ENCODE measurements at regions not wholly inside any gene's neighbourhood (a gene's known extent, or its start where the extent isn't known, plus 50 kb on each side); places are given as distances from the start of the nearest gene placed in this dataset.

DNA sequence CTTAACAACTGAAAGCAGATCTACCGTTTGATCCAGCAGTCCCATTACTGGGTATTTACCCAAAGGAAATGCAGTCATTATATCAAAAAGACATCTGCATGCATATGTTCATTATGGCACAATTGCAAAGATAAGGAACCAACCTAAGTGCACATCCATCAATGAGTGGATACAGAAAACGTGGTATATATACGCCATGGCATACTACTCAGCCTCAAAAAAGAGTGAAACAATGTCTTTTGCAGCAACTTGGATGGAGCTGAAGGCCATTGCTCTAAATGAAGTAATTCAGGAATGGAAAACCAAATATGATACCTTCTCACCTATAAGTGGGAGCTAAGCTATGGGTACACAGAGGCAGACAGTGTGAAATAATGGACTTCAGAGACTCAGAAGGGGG is 169.3 kb downstream of the ZBTB18 start:
- no peak for DNase-seq (ENCODE audit: low spot score)

DNA sequence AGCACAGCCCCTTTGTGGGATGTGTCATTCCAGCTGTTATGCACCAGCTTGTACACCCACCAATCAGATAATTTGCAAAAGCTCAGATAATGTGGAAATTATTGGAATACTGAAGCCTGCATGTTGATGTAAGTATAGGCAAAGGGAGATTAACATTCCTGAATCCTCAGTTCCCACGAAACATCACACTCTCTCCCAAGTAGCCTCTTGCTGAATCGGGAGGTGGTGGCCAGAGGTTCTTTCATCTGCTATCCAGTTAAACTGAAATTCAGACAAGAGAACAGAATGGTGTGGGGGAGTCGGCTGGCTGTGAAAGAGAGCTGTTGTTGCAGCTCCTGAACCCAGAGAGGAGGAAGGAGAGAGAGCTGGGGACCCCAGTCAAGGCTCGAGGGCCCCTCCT is 170.9 kb downstream of the ZBTB18 start:
- no peak for DNase-seq (ENCODE audit: low spot score)

GRCh38 chr1:244224487-244225430 is 173.7 kb downstream of the ZBTB18 start:
- no peak for DNase-seq (ENCODE audit: low spot score)

GRCh38 chr1:244226435-244226834 is 175.4 kb downstream of the ZBTB18 start:
- no peak for DNase-seq (ENCODE audit: low spot score)

GRCh38 chr1:244230470-244230869 is 179.4 kb downstream of the ZBTB18 start:
- no peak for DNase-seq (ENCODE audit: low spot score)

DNA sequence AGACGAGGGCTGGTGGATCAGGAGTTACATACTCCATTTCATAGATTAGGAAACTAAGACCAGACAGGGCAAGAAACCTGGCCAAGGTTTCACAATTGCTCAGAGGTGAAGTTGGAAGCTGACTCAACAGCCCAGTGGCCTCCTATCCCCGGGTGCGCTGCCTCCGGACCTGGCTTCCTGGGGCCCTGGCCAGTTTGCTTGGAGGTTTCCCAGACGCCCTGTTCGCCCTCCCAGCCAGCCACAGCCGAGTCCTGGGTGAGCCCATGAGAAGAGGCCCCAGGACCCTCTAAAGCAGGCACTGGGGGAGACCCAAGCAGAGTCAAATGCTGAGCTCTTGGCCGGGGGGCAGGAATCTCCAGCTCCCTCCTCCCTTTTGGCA is 180.1 kb downstream of the ZBTB18 start:
- no peak for DNase-seq (ENCODE audit: low spot score)

DNA sequence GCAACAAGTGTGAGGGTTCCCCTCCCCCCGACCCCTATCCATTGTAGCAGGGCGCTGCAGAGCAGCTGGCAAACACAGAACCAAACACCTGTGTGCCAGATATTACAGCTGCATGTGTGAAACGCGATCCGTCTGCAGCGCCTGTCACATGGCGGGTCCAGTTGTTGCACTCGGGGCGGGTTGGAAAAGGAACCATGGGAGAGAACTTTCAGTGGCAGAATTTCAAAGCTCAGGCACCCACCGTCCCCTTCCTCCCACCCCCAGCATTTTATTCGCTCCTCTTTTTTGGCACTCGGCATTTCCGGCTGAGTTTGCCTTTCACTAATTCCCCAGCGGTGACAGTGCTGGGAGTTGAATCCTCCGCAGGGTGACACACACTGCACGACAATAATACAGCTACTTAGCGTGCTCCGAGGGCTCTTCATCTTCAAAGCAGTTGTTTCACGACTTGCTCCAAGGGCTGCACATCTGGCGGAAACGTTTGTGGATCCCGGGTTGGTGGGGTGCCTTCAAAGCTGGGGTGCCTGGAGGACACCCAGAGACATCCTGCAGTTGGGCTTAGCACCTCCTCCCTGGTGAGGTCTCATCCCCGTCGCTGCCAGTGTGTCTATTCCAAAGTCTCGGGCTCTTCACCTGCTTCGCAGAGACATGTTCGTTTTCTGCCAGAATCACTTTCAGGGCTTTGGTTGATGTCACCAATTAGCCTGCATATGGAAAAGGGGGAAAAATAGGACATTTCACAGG is 180.7 kb downstream of the ZBTB18 start:
- DNase-seq (ENCODE audit: low spot score): no peak

- DNase-seq (ENCODE audit: low spot score): no peak
These were observed 183.0 kb downstream of the ZBTB18 start for GRCh38 chr1:244234009-244234643.

DNA sequence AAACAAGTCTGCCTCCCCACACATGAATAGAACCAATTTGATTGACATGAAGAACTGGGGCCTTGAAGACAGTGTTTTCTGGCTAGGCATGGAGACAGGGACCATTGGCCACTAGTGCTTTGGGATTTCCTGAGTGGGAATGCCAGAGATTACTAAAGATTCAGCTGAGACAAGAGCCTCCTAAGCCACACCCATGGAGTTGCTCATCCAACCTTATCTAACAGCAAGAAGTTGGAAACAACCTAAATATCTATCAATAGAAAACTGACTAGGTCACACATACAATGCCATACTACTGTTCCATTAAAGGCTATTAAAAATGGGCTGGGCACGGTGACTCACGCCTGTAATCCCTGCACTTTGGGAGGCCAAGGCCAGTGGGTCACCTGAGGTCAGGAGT is 184.1 kb downstream of the ZBTB18 start:
- DNase-seq (ENCODE audit: low spot score): no peak

- DNase-seq (ENCODE audit: low spot score): no peak
These were observed 185.0 kb downstream of the ZBTB18 start for GRCh38 chr1:244236101-244236500.

GRCh38 chr1:244236721-244237120 is 185.6 kb downstream of the ZBTB18 start:
- DNase-seq (ENCODE audit: low spot score): no peak

- no peak for DNase-seq (ENCODE audit: low spot score)
These were observed 186.4 kb downstream of the ZBTB18 start for GRCh38 chr1:244237445-244237844.

DNA sequence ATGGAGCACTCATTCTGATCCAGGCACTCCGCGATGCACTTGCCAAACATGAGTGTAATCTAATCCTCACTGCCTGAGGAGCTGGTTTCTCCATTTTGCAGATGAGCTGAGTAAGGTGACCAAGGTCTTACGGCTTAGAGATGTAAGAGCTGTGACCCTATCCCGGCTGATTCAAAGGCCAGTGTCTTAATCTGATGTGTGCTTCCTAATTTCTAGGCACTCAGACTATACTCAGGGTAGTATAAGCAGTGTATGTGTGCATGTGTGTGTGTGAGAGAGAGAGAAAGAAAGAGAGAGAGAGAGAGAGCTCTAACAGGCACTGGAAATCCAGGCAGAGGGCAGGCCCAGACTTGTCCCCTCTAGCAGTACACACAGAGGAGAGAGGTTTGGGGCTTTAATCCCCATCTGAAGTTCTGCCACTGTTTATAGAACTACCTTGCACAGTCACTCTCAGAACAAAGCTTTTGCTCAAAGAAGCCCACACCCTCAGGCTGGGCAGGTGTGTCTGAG is 188.2 kb downstream of the ZBTB18 start:
- no peak for DNase-seq (ENCODE audit: low spot score)

- DNase-seq (ENCODE audit: low spot score): no peak
These were observed 190.4 kb downstream of the ZBTB18 start for GRCh38 chr1:244241438-244241837.

- no peak for DNase-seq (ENCODE audit: low spot score)
These were observed 191.4 kb downstream of the ZBTB18 start for GRCh38 chr1:244242446-244242845.

- DNase-seq (ENCODE audit: low spot score): no peak
These were observed 195.3 kb downstream of the ZBTB18 start for GRCh38 chr1:244246334-244246733.

- DNase-seq (ENCODE audit: low spot score): no peak
These were observed 197.3 kb downstream of the ZBTB18 start for GRCh38 chr1:244248426-244248825.

DNA sequence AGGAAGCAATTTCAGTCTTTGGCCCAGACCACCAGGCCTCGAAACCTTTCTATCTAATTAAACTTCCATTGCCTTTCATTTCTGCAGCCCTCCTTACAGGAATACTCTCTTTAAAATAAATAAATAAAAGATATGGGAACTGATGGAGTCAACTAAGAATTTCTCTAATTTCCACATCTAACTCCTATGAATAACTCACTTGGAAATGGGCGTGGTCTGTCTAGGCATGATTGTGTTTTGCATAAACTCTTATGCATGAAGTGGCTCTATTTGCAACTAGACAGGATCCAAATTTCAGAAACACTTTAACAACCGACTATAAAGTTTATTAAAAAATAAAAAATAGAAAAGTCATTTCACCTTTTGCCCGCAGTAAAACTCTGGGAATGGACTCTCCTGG is 199.5 kb downstream of the ADSS2 start:
- DNase-seq (ENCODE audit: low spot score): no peak

- DNase-seq (ENCODE audit: low spot score): no peak
These were observed 197.2 kb downstream of the ADSS2 start for GRCh38 chr1:244254467-244254866.

- no peak for DNase-seq (ENCODE audit: low spot score)
These were observed 196.2 kb downstream of the ADSS2 start for GRCh38 chr1:244255426-244255965.

- no peak for DNase-seq (ENCODE audit: low spot score)
These were observed 195.5 kb downstream of the ADSS2 start for GRCh38 chr1:244256086-244256676.

GRCh38 chr1:244264163-244264562 is 187.5 kb downstream of the ADSS2 start:
- no peak for DNase-seq (ENCODE audit: low spot score)
